ENCODE measurements at regions not wholly inside any gene's neighbourhood (a gene's known extent, or its start where the extent isn't known, plus 50 kb on each side); places are given as distances from the start of the nearest gene placed in this dataset.
"Not testable (repeated sequence)": the region's sequence is repeated elsewhere in the genome, so short reads cannot be mapped to it uniquely, and the experiment has no call there.

- no peak for ATAC-seq
Measured at GRCh38 chr2:142617461-142617860, 260.0 kb upstream of the KYNU start.

GRCh38 chr2:142615876-142616275, 261.6 kb upstream of the KYNU start:
- no peak for ATAC-seq

GRCh38 chr2:142613193-142613592, 264.3 kb upstream of the KYNU start:
- not testable (repeated sequence) for ATAC-seq

GRCh38 chr2:142605421-142605820, 272.0 kb upstream of the KYNU start:
- ATAC-seq, result no peak

- ATAC-seq, result no peak
Measured at GRCh38 chr2:142603759-142604158, 273.7 kb upstream of the KYNU start.

GRCh38 chr2:142602418-142602989, 275.0 kb upstream of the KYNU start:
- ATAC-seq, result no peak

GRCh38 chr2:142601794-142602193, 275.7 kb upstream of the KYNU start:
- ATAC-seq, result no peak

GRCh38 chr2:142599504-142599903, 278.0 kb upstream of the KYNU start:
- ATAC-seq, result no peak

GRCh38 chr2:142598846-142599245, 278.6 kb upstream of the KYNU start:
- no peak for ATAC-seq

- no peak for ATAC-seq
Measured at GRCh38 chr2:142596334-142597088, 281.0 kb upstream of the KYNU start.

- no peak for ATAC-seq
Measured at GRCh38 chr2:142594935-142595334, 282.5 kb upstream of the KYNU start.

GRCh38 chr2:142592171-142592570, 285.3 kb upstream of the KYNU start:
- no peak for ATAC-seq

- ATAC-seq, result no peak
Measured at GRCh38 chr2:142591420-142591819, 286.0 kb upstream of the KYNU start.

- ATAC-seq, result no peak
Measured at GRCh38 chr2:142588269-142588668, 289.2 kb upstream of the KYNU start.

GRCh38 chr2:142586693-142587580, 290.5 kb upstream of the KYNU start:
- ATAC-seq, result no peak

GRCh38 chr2:142585785-142586184, 291.7 kb upstream of the KYNU start:
- ATAC-seq, result no peak

- no peak for ATAC-seq
Measured at GRCh38 chr2:142582317-142582716, 295.1 kb upstream of the KYNU start.

- no peak for ATAC-seq
Measured at GRCh38 chr2:142581491-142581890, 296.0 kb upstream of the KYNU start.

- no peak for ATAC-seq
Measured at GRCh38 chr2:142580691-142581090, 296.8 kb upstream of the KYNU start.

- ATAC-seq, result no peak
Measured at GRCh38 chr2:142575561-142575960, 301.9 kb upstream of the KYNU start.

GRCh38 chr2:142574388-142574787, 303.1 kb upstream of the KYNU start:
- ATAC-seq, result no peak

- ATAC-seq, result no peak
Measured at GRCh38 chr2:142572346-142573132, 304.9 kb upstream of the KYNU start.

GRCh38 chr2:142571934-142572333, 305.5 kb upstream of the KYNU start:
- no peak for ATAC-seq
